HepG2 (cell line): ENCODE measurements at regions not wholly inside any gene's neighbourhood (a gene's known extent, or its start where the extent isn't known, plus 50 kb on each side); places are given as distances from the start of the nearest gene placed in this dataset.

ENCODE experiments used
- ATAC-seq: fragments of 200-7000 bp; cut with Tn5 transposase; 3 replicates; pipeline ENCODE4 v1.9.1; 2020; ENCODE audit warnings: mild to moderate bottlenecking, moderate library complexity
- BruUV-seq: library from RNA; stranded (reverse); fragments of 400-500 nt; replicated peaks from 2 replicates; lab custom pipeline; 2021; lab: Mats Ljungman, UMichigan
- CTCF ChIA-PET: fragments of 300-600 bp; formaldehyde crosslinking; extraction: SDS; loops from one replicate; lab custom pipeline; 2021; ENCODE audit warnings: low total read pairs, inconsistent platforms, low intra/inter-chr PET ratio; lab: Yijun Ruan, JAX
- POLR2A ChIA-PET: fragments of 350-600 bp; sonication (Branson Sonifier 250); formaldehyde crosslinking; loops from one replicate; lab custom pipeline; 2020; ENCODE audit warnings: antibody characterized with exemption, inconsistent platforms; lab: Yijun Ruan, JAX
- DNase-seq: peaks from one replicate; pipeline ENCODE4 v3.0.0-alpha.2; 2015; ENCODE audit warnings: low spot score
- FAIRE-seq: peaks from 3 replicates; lab custom pipeline; 2011; peaks lifted over from hg19 to GRCh38; lab: Jason Lieb, UNC
- H2AFZ ChIP-seq: one replicate; pipeline ENCODE4 v1.6.1; 2011; ENCODE audit warnings: low read length, inconsistent platforms
- H3K27ac ChIP-seq: fragments of 300-600 bp; 3 replicates; pipeline ENCODE4 v1.8.0; 2011; ENCODE audit warnings: mixed run types, mild to moderate bottlenecking, mixed read lengths, low read length, inconsistent platforms; ENCODE audit not compliant: insufficient read depth; ENCODE audit errors: extremely low read length
- H3K27me3 ChIP-seq, 2 experiments: fragments of 200-600 bp in 1 of 2; 2 replicates in 1 of 2; 3 replicates in 1 of 2; pipeline versions ENCODE4 v1.6.0 to v1.8.0; 2011; ENCODE audit warnings: low read length in 2 of 2, mild to moderate bottlenecking in 2 of 2, moderate library complexity in 2 of 2, inconsistent platforms in 1 of 2; ENCODE audit not compliant: insufficient read depth in 2 of 2, control insufficient read depth in 1 of 2
- H3K36me3 ChIP-seq, 2 experiments: fragments of 200-600 bp in 1 of 2; replicated peaks in 1 of 2; 2 replicates in 1 of 2; 3 replicates in 1 of 2; pipeline versions ENCODE4 v1.5.1 to v1.8.0; 2011; ENCODE audit warnings: low read length in 2 of 2, inconsistent platforms in 1 of 2; ENCODE audit not compliant: insufficient read depth in 2 of 2, control insufficient read depth in 1 of 2
- H3K4me1 ChIP-seq: 2 replicates; pipeline ENCODE4 v1.5.1; 2012; ENCODE audit warnings: low read length, inconsistent platforms; ENCODE audit not compliant: insufficient read depth
- H3K4me2 ChIP-seq: 2 replicates; pipeline ENCODE4 v1.6.0; 2011; ENCODE audit warnings: low read depth, low read length, inconsistent platforms
- H3K4me3 ChIP-seq, 3 experiments: fragments of 200-600 bp in 1 of 3; sonication (generic), shearing (Covaris generic) in 1 of 3; replicated peaks in 1 of 3; 2 replicates each; pipeline ENCODE4 v1.5.1; 2011 to 2016; ENCODE audit warnings: low read length in 3 of 3, inconsistent platforms in 2 of 3, low read depth in 2 of 3, mild to moderate bottlenecking in 2 of 3, control low read depth in 1 of 3, mixed read lengths in 1 of 3; ENCODE audit not compliant: insufficient read depth in 1 of 3
- H3K79me2 ChIP-seq: one replicate; pipeline ENCODE4 v1.6.1; 2011; ENCODE audit warnings: low read length, inconsistent platforms; ENCODE audit not compliant: insufficient read depth
- H3K9ac ChIP-seq: 2 replicates; pipeline ENCODE4 v1.6.0; 2011; ENCODE audit warnings: mild to moderate bottlenecking, low read depth, low read length, inconsistent platforms; ENCODE audit not compliant: insufficient read depth
- H3K9me3 ChIP-seq: 2 replicates; pipeline ENCODE4 v1.5.1; 2012; ENCODE audit warnings: mild to moderate bottlenecking, low read length
- H4K20me1 ChIP-seq: 2 replicates; pipeline ENCODE4 v1.6.0; 2011; ENCODE audit warnings: inconsistent platforms, mild to moderate bottlenecking, low read length, moderate library complexity; ENCODE audit not compliant: insufficient read depth
- CEBPB ChIP-seq: IDR thresholded peaks from 2 replicates; pipeline ENCODE4 v1.6.1; 2011; ENCODE audit warnings: low read depth, low read length, improper control_type of control experiment, borderline replicate concordance
- DRAP1 ChIP-seq: IDR thresholded peaks from 2 replicates; pipeline ENCODE4 v1.6.1; 2016; ENCODE audit warnings: missing genetic modification reagents, missing compliant biosample characterization
- PBX3 ChIP-seq: sonication (generic); formaldehyde crosslinking; IDR thresholded peaks from 2 replicates; pipeline ENCODE4 v1.8.1; 2023; ENCODE audit warnings: missing genetic modification reagents, inconsistent platforms, borderline replicate concordance
- PCBP2 ChIP-seq: fragments of 200-400 bp; formaldehyde crosslinking; optimal IDR thresholded peaks from 2 replicates; pipeline ENCODE3; 2018; ENCODE audit warnings: low read length, low read depth; ENCODE audit not compliant: poor library complexity, severe bottlenecking
- RELA ChIP-seq: sonication (generic); formaldehyde crosslinking; IDR thresholded peaks from 2 replicates; pipeline ENCODE4 v1.4.0; 2020; ENCODE audit warnings: missing genetic modification reagents
- SIX1 ChIP-seq: sonication (generic); formaldehyde crosslinking; IDR thresholded peaks from 2 replicates; pipeline ENCODE4 v1.4.0; 2020; ENCODE audit warnings: missing genetic modification reagents, borderline replicate concordance
- ZBTB34 ChIP-seq: sonication (generic); formaldehyde crosslinking; IDR thresholded peaks from 2 replicates; pipeline ENCODE4 v1.8.0; 2022; ENCODE audit warnings: mild to moderate bottlenecking, missing genetic modification reagents
- ZFP36L2 ChIP-seq: sonication (generic); formaldehyde crosslinking; IDR thresholded peaks from 2 replicates; pipeline ENCODE4 v1.4.0; 2020; ENCODE audit warnings: missing genetic modification reagents
- ZNF281 ChIP-seq: sonication (generic); formaldehyde crosslinking; IDR thresholded peaks from 2 replicates; pipeline ENCODE4 v1.4.0; 2020; ENCODE audit warnings: missing genetic modification reagents, borderline replicate concordance
- ZNF501 ChIP-seq: sonication (generic); formaldehyde crosslinking; IDR thresholded peaks from 2 replicates; pipeline ENCODE4 v1.5.1; 2020; ENCODE audit warnings: mild to moderate bottlenecking, moderate library complexity, missing genetic modification reagents
- WGBS: methylation state at CpG from one replicate; pipeline ENCODE4 v1.1.6; 2017; ENCODE audit warnings: low lambda C conversion rate; 5-methylcytosine and 5-hydroxymethylcytosine counted together
- in situ Hi-C: cut with HindIII; loops from 2 replicates; pipeline ENCODE4 v1.10.0; 2017; ENCODE audit warnings: low pct_unique_long_range_greater_than_20kb; ENCODE audit not compliant: extremely low pct_ligation_motif_present
- intact Hi-C: fragments of 100-400 bp; cut with micrococcal nuclease; formaldehyde crosslinking; loops from one replicate; pipeline ENCODE4 v1.10.0; 2022; ENCODE audit not compliant: unreplicated experiment

GRCh38 chr9:26142631-26143030, 464.4 kb upstream of the TUSC1 start (continued):
- TF ChIP-seq ZNF281 (CRISPR knock-in tag) (no peak), DRAP1 (no peak), PBX3 (CRISPR knock-in tag) (no peak), ZBTB34 (CRISPR knock-in tag) (no peak), RELA (no peak)
- TF ChIP-seq, all 625 proteins: peak for 0

GRCh38 chr9:26142201-26142600, 464.0 kb upstream of the TUSC1 start:
- Histone ChIP-seq H3K36me3 (no peaks in the 10 kb centered on the region), H3K9ac (no peak overlapping the region), H3K27me3 (no peaks in the 10 kb centered on the region), H3K27ac (no peak overlapping the region), H3K4me3 (no peak overlapping the region), H3K9me3 (no peaks in the 10 kb centered on the region), H4K20me1 (no peaks in the 10 kb centered on the region), H3K4me1 (no peaks in the 10 kb centered on the region), H3K4me2 (no peak overlapping the region), H3K79me2 (no peaks in the 10 kb centered on the region), H2AFZ (no peak overlapping the region)
- CTCF ChIA-PET = no interaction called here
- in situ Hi-C loops = no loop called here
- intact Hi-C loops = no loop called here
- under 1% methylated on average over 5 of the region's 5 CpGs for WGBS
- DNase-seq = no peak
- no peak for TF ChIP-seq PCBP2
- no peak for TF ChIP-seq SIX1 (CRISPR knock-in tag)
- peak; percentile 48; the same call in 1 of the 2 replicates for TF ChIP-seq CEBPB
- TF ChIP-seq ZFP36L2 (CRISPR knock-in tag) = no peak
- no peak for TF ChIP-seq ZNF501 (CRISPR knock-in tag)
- TF ChIP-seq, all 625 proteins: peak for 1
- ATAC-seq (no peak), FAIRE-seq (no peak)
- POLR2A ChIA-PET = no interaction called here
- no TSS peak for BruUV-seq
